NCI-H2196 treated with DMSO at 0.1 percent for 48 hours (cell line): ENCODE measurements at regions not wholly inside any gene's neighbourhood (a gene's known extent, or its start where the extent isn't known, plus 50 kb on each side); places are given as distances from the start of the nearest gene placed in this dataset.
"Not testable (repeated sequence)": the region's sequence is repeated elsewhere in the genome, so short reads cannot be mapped to it uniquely, and the experiment has no call there.

Experiments used
- DNase-seq: peaks from one replicate; lab custom pipeline; 2025; ENCODE audit not compliant: unreplicated experiment; lab: John Stamatoyannopoulos, UW

DNA sequence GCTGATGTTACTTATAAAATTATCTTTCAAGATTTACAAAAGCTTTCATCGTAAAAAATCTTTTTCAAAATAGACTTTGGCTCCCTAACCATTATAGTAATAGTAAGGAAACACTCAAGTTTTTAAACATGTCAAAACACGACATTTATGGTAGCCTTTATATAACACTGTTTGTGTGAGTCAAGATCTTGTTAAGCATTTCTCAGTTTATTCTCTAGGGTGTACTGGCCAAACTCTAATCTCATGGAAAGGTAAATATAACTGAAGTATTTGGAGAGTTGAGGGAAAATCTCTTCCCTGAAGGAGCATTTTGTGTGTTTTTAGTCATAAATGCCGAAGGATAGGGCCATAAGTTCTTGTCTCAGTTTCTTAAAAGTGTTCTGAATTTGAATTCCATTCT is 790.9 kb upstream of the NCAM2 start:
- no peak for DNase-seq

DNA sequence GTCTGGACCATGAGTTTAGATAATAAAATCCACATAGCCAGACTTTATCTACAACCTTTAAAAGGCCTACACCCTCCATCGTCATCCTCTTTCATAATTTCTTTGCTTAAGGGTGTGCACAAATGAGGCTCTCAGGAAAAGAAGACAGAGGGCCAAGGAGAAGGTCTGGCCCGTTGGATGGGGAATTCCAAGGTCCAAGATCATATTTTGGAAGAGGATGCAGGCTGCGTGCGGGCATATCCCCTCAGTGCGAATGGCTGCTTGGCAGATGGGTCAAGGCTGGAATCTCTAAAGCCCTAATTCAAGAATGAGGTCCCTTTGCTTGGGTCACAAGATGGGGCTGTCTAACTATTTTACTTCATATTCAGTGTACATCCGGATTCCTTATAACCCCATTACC is 782.2 kb upstream of the NCAM2 start:
- no peak for DNase-seq

DNA sequence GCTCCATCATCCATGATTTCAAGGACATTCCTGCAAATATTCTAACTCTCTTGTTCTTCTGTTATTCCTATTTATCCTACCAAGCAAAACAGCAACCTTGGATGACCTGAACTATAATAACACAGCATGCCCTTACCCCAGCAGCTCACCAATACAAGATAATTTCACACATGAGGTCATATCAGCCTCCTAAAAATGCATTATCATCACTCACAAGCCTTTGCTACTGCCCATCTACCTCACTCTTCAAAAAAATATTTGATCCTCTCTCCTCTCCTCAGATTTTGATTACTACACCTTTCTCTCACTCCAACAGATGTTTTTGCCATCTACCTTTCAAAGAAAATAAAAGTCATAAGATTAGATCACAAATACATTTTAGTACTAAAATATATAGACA is 777.6 kb upstream of the NCAM2 start:
- DNase-seq = no peak

DNA sequence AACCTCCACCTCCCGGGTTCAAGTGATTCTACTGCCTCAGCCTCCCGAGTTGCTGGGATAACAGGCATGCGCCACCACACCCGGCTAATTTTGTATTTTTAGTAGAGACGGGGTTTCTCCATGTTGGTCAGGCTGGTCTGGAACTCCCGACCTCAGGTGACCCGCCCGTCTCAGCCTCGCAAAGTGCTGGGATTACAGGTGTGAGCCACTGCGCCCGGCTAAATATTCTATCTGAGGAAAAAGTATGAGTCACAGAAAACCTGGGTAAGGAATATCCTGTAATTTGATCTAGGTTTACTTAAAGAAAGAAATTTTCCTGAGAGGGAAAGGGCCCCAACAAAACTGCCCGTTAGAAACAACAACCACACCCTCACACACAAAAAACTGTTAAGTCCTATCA is 776.2 kb upstream of the NCAM2 start:
- DNase-seq = not testable (repeated sequence)

DNA sequence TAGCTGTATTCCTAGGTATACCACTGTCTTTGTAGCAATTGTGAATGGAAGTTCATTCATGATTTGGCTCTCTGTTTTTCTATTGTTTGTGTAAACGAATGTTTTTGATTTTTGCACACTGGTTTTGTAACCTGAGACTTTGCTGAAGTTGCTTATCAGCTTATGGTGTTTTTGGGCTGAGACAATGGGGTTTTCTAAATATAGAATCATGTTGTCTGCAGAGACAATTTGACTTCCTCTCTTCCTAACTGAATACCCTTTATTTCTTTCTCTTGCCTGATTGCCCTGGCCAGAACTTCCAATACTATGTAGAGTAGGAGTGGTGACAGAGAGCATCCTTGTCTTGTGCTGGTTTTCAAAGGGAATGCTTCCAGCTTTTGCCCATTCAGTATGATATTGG is 761.6 kb upstream of the NCAM2 start:
- not testable (repeated sequence) for DNase-seq

DNA sequence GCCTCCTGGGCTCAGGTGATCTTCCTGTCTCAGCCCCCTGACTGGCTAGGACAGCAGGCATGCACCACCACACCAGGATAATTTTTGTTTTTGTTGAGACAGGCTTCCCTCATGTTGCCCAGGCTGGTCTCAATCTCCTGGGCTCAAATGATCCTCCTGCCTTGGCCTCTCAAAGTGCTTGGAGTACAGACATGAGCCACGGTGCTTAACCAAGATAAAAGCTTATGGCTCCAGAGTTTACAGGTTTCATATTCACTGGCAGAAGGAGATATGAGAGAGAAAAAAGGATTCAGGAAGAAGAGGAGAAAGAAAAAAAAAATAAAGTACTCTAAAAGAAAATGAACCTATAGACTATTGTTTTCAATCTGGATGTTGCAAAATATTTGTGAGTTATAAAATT is 748.8 kb upstream of the NCAM2 start:
- DNase-seq = no peak

DNA sequence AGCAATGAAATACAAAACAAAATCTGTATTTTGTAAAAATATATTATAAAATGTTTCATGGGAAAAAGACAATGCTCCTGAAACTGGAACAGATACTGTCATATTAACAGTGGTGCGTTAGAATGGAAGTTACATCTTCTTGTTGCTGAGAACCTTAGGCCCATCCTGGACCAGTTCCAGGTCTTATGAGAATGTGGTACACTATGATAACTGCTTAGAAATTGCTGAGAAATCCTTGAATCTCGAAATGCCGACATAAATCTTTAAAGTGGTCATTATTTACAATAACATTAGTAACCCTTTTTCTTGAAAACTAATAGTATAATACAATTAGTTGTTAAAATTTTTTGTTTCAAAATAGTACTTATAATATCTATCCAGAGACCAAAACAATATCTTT is 747.9 kb upstream of the NCAM2 start:
- DNase-seq = no peak

DNA sequence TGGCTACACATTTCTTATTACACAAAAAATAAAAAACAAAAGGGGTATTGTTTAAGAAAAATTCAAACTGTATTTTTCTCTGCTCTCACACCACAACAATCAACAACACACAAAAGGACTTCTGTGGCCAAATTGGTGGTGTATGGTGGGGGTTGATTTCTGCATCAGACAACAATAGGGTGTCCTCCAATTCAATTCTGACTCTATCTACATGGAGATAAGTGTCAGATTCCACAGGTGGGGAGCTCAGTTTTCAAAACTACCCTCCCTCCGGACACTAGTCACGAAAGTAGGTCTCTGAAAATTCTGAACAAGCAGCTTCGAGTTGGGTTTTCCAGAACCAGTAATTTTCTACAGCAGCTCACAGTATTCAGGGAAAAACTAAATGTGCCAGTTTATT is 744.9 kb upstream of the NCAM2 start:
- DNase-seq = no peak

DNA sequence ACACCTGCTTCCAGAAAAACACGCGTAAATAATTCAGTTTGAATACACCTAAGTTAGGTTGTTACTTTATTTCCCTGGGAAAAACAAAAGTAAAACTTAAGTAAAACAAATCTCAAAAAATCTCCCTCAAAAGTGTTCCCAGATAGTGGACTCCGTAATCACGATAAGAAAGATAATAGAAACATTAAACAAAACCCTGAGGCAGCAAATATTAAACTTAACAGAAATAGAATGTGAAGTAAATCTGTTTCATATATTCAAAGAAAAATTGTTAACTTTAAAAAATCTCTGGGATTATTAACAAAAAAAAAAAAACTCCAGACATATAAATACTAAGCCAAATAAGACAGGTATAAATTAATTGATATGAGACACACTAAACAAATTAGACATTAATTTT is 743.2 kb upstream of the NCAM2 start:
- DNase-seq = no peak

DNA sequence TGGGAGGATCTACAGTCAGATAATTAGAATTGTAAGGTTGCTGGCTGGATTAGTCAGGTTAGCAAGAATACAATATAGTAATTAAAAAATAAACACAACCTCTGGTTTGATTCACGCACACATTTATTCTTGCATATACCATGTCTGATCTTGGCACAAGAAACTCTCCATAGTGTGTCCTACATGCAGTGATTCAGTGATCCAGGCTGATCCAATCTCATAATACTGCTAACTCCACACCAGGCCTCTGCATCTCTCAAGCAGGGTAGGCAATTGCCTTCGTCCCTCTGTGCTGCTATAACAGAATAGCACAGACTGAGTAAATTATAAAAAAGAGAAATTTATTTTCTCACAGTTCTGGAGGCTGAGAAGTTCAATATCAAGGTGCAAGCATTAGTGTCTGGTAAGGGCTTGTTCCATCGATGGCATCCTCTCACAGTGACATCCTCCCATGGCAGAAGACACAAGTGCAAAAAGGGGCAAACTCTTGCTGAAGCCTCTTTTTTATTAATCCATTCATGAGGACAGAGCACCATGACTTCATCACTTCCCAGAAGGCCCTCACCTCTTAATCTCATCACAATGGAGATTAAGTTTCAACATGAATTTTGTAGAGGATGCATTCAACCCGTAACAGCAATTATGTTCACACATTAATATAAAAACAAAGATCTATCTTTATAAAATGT is 741.0 kb upstream of the NCAM2 start:
- DNase-seq = no peak

DNA sequence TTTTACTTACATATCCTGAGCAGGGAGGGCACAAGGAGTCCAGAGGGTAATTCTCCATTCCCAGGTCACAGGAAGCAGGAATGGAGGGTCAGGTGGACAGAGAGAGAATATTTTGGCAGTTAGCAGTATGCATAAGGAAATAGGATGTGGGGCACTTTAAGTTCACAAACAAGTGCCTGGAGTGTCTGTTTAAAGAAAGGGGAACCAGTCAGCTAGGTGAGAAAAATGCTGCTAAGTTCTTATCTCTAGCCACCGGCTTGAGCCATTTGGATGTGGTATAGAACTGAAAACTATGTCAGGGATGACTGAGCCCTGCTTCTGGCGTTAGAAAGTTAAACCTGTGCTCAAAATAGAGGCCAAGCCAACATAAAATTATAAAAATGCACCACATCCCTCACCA is 739.7 kb upstream of the NCAM2 start:
- DNase-seq = no peak

DNA sequence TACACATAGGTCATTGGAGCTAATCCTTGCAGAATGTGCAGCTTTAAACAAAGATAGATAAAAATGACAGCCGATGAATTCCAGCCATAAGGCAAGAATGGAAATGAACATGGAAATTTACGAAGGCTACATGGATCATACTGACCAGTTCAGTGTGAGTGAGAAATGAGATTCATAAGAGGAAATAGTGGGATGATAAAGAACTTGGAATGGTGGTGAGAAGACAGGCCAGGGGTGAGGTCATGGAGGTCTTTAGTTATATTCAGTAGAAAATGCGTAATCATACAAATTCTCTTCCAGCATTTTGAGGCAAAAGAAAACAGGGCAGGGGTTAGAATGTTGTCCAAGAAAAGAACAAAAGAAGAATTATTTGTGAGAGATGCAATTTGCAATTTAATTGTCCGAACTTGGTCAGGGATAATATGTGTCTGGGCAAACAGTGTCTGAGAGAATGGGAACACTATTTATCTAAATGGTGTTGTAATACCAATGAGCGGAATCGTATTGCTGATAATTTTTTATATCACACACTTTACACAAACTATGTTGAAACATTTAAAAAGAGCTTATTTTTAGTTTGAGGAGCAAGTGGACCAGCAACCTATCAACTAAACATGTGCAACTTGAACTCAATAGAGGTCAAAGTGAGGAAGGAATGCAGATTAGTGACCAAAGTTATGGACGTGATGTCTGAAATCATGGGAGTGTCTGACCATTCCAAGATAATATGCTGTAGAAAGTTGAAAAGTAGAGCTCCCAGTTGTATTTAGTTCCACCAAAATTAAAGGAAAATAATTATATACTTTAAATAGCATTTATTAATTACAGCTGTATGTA is 739.0 kb upstream of the NCAM2 start:
- no peak for DNase-seq

DNA sequence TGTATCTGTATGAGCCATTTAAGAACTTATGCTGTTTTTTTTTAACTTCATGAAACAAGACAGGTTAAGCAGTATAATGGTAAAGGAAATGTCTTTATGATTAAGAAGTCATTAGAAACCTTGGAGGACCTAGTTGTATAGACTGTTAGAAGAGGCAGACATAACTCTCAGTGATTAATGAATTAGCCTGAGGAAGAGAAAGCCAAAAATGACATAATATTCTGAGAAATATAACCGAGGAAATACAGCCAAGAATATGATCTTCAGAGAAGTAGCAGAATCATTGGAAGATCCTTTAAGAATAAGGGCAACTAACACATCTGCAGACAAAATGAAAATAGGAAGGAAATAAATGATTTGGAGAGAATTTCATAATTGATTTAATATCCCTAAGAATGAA is 738.1 kb upstream of the NCAM2 start:
- no peak for DNase-seq

DNA sequence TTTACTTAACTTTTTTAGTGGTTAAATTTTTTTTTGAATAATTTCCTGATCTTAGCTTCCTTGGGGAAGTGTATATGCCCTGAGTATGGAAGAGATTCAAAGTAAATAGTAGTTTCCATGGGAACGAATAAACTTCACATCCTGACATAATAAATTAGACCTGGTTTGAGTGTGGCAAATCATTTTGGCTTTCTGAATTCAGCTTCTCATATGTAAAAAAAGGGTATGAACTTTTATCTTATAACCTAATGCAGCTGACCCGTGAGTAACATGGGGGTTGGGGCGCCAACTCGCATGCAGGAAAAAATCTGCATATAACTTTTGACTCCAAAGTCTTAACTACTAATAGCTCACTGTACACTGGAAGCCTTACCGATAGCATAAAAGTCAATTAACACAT is 736.8 kb upstream of the NCAM2 start:
- no peak for DNase-seq

DNA sequence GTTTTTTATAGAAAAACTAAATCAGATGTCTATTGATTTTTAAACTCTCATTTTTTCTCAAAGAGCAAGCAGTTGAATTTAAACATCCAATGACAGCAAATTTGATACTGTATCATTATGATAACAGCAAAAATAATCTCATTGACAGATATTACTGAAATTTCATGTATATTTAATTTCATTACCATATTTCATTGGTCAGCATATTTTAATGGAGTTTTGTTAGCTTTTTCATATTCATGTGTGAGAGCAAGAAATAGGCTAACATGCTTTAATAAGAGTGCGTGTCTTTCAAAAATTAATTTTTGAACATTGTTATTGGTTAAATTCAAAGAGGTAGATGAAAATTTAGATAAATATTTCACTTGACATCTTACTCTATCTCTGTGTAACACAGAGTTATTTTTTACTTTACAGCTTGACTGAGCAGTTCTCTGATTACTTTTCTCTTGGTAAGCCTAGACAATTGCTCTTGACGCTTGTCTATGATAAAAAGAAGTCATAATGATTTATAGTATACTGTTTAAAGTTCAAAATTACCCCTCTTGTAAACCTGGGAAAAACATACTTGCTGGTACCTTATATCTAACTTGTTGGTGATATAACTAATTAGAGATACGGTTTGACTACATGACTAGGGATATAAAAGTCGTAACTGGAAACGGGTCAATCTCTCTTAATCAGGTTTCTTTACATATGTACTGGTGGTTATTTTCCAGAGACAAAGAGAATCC is 732.3 kb upstream of the NCAM2 start:
- no peak for DNase-seq

DNA sequence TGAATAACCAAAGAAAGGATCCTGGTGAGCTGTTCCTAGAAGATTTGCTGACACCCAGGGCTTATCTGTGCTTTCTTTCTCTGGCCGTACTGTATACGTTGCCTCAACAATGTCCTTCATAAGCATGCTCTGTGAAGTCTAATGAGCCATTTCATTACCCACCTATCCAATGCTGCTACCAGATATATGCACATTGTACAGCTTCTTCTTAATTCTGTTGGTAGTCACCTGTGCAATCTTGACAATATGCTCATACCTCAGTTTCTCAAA is 731.8 kb upstream of the NCAM2 start:
- DNase-seq = no peak

DNA sequence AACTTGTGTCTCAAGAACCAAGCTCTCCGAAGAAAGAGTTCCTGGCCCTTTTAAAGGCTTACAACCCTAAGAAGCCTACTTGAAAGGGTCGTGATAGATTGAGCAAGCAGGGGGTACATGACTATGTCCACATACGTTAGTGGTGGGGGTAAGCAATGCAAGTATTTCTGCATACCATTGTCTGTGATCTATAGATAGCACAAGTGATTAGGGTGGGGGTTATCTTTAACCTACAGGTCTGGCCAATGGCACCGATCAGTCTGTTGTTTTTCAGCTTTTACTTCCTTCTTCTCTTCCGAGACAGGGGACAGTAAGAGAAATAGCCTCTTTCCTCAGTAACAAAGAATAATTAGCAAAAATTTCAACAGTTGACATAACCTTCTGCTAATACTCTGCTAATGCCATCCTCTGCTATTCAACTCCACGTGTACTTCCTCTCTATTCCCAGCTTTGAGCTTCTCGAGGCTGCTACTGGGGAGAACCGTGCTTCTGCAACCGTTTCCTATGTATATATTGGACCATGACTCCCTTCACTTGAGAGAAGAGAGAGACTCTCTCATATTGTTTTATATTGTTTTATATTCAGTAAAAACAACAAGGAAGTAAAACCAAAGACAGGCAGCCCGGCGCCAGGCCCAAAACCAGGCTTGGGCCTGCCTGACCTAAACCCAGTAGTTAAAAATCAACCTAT is 727.7 kb upstream of the NCAM2 start:
- DNase-seq = no peak

DNA sequence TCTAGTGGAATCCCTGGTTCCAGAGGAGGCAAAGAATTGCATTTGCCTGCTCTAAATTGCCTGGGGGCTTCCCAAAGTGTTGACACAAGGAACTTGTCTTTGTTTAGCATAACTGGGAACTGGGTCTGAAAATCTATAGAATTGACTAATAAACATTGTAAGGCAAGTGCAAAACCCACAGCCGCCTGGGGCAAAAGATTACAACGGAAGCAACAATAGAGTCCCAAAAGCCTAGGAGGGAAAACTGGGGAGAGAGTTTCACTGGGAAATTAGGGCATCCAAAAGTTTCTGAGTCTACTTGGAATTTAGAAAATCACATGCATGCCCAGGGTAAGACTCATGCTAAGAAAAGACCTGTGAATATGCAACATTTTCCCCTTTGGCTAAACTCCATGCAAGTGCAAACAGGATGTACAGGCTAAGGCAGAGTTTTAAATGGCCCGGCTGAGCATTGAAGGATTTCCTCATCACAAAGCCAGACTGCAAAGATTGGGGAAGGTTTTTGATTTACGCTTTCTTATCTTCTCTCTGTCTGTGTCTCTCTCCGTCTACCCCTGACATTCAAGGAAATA is 725.3 kb upstream of the NCAM2 start:
- DNase-seq = no peak

DNA sequence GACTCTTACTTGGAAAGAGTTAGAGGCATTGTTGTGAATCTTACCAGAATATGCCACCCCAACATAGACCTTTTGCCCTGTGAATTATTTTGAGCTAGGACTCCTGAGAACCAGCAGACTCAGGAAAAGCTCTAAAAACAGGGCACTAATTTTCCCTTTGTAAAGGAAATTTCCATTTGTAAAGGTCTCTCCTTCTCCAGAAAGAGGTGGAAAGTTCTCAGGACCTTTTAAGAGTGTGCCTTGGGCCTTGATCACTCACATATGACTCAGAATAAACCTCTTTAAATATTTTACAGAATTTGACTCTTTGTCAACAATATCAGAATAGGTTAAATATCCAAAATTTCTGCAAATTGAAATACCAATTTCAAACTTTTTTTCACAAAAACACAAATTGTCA is 721.8 kb upstream of the NCAM2 start:
- DNase-seq = no peak

DNA sequence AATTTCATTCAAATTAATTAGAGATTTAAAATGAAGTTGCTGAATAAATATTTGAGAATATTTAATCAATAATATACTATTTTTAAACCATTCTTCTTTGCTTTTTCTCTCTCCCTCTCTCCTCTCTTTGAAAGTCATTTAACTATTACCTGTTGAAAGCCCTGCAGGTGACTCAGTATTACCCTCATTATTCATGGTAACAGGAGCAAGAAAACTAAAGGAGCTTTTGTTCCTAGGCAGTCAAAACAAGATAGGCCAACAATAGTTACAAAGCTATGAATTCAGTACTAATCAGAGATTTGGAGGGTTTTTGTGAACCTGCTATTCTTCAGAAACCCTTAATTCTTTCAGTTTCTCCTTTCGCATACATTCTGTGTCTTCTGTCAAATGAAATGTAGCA is 721.3 kb upstream of the NCAM2 start:
- DNase-seq = no peak

DNA sequence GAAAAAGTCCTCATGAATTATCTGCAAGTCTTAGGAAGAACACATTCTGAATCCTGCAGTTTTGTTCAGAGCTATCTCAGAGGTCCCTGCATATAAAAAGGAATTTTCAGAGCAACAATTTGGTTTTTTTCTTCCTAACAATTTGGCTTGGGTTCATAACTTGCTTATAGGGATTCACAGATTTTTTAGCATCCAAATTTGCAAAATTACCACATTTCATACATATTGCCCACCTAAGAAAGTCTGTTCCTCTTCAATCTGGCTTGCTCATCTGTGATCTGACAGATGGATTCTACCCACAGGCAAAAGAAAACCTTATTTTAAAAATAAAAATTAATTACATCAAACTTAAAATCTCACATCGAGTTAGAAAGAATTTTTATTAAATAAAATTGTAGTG is 714.4 kb upstream of the NCAM2 start:
- no peak for DNase-seq
